Small intestine (tissue), 7 donors: ENCODE measurements at regions not wholly inside any gene's neighbourhood (a gene's known extent, or its start where the extent isn't known, plus 50 kb on each side); places are given as distances from the start of the nearest gene placed in this dataset.

Experiments
- DNase-seq, 2 donors: peaks; one replicate each; pipeline versions ENCODE4 v3.0.0 to v3.0.0-alpha.2; 2013
- FAIRE-seq: peaks from 2 replicates; lab custom pipeline; 2012; peaks lifted over from hg19 to GRCh38; lab: Jason Lieb, UNC
- H3K27ac ChIP-seq, 3 donors: one replicate each; pipeline ENCODE4 v1.5.1; 2013; ENCODE audit warnings: low read length in 2 of 3, mild to moderate bottlenecking in 2 of 3, control low read depth in 1 of 3, inconsistent platforms in 1 of 3, low read depth in 1 of 3, moderate library complexity in 1 of 3
- H3K27me3 ChIP-seq, 3 donors: one replicate each; pipeline ENCODE4 v1.6.1; 2013; ENCODE audit warnings: low read length in 3 of 3, inconsistent platforms in 1 of 3; ENCODE audit not compliant: control insufficient read depth in 3 of 3, insufficient read depth in 3 of 3
- H3K36me3 ChIP-seq, 3 donors: one replicate each; pipeline ENCODE4 v1.6.1; 2013; ENCODE audit warnings: low read length in 3 of 3, inconsistent platforms in 1 of 3, low read depth in 1 of 3, mild to moderate bottlenecking in 1 of 3, moderate library complexity in 1 of 3; ENCODE audit not compliant: control insufficient read depth in 3 of 3, insufficient read depth in 2 of 3
- H3K4me1 ChIP-seq, 3 donors: one replicate each; pipeline ENCODE4 v1.6.1; 2013; ENCODE audit warnings: low read length in 2 of 3, inconsistent platforms in 1 of 3, low read depth in 1 of 3, mild to moderate bottlenecking in 1 of 3, moderate library complexity in 1 of 3; ENCODE audit not compliant: control insufficient read depth in 3 of 3, insufficient read depth in 2 of 3
- H3K4me3 ChIP-seq, 3 donors: one replicate each; pipeline ENCODE4 v1.5.1; 2013; ENCODE audit warnings: low read length in 3 of 3, control low read depth in 1 of 3, inconsistent platforms in 1 of 3, low read depth in 1 of 3, mild to moderate bottlenecking in 1 of 3, moderate library complexity in 1 of 3
- H3K9me3 ChIP-seq, 2 donors: one replicate each; pipeline ENCODE4 v1.6.1; 2013; ENCODE audit warnings: low read depth in 1 of 2, low read length in 1 of 2; ENCODE audit not compliant: control insufficient read depth in 2 of 2, insufficient read depth in 1 of 2
- WGBS, 3 donors: extraction: QIAGEN DNeasy Blood & Tissue Kit; methylation state at CpG; one replicate each; pipeline ENCODE4 v1.1.7; 2013; 5-methylcytosine and 5-hydroxymethylcytosine counted together
- donor health status: healthy with polysubstance abuse.
- donor health status: control.
- donor health status: control.
- donor health status: Bipolar disorder and iron deficiency.
- donor health status: healthy.

DNA sequence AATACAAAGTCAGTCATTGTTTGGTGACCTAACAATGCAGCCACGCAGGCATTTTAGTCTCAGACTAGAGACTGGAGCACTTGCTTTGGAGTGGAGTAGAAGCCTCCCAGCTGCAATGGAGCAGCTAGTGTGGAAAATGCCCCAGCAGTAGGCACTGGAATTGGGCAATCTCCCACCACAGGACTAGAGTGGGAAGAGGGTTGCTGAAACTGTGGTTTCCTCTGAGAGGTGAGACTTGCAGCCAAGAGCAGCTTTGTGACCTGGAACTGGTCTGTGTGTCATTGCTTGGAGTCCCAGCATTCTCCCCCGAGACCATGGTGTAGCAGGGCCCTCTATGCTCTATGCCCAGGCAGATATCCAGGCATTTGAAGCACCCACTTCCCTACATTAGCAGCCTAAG, 556.3 kb downstream of the UQCRFS1 start:
- Histone ChIP-seq H3K9me3 (peaks cover 0 to 4% of the 10 kb centered on the region in 2 donors), H3K27ac (no peak overlapping the region), H3K4me1 (no peaks in the 10 kb centered on the region), H3K36me3 (no peaks in the 10 kb centered on the region), H3K27me3 (no peaks in the 10 kb centered on the region), H3K4me3 (no peak overlapping the region)
- no peak for FAIRE-seq
- 53 to 59% (median 57%) methylated on average over 2 of the region's 2 CpGs for WGBS, 3 donors
- DNase-seq = no peak

DNA sequence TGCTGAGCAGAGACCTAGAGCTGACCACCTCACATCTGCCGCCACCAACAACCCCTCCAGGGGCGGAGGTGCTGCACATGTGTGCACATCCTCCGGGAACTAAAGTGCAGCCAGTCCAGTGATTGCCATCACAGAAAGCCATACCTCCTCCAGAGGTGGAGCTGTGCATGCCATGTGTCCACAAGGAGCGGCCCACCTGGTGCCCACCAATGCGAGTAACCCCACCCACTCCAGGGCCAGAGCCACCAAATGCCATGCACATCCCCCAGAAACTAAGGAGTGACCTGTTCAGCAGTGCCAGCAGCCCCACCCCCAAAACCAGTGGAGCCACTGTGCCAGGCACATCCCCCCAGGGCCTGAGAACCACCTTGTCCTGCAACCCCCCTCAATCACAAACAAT, 557.9 kb downstream of the UQCRFS1 start:
- Histone ChIP-seq H3K9me3 (peaks cover 0 to 4% of the 10 kb centered on the region in 2 donors), H3K4me1 (no peaks in the 10 kb centered on the region), H3K36me3 (no peaks in the 10 kb centered on the region), H3K4me3 (no peak overlapping the region), H3K27me3 (no peaks in the 10 kb centered on the region), H3K27ac (no peak overlapping the region)
- DNase-seq (no peak), FAIRE-seq (no peak)
- 91 to 95% (median 95%) methylated on average over 5 of the region's 5 CpGs for WGBS, 3 donors

DNA sequence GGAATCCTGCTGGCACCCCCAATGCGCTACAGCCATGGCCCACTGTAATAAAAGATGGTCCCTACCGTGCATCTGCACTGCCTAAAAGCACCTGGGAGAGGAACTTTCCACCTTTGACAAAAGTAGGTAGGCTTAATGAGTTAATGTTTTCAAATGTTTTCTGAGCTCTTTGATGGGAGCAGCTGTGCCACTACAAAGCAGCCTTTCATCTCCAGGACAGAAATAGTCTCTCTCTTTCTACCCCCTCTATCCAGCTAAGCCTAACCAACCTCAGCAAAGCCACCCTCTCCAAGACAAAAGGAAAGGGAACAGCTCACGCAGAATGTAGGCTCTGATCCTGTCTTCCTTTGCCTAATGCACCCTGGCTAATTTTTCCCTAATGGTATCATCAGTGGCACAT, 560.2 kb downstream of the UQCRFS1 start:
- Histone ChIP-seq H3K4me3 (no peak overlapping the region), H3K27ac (no peak overlapping the region), H3K27me3 (no peaks in the 10 kb centered on the region), H3K4me1 (no peaks in the 10 kb centered on the region), H3K36me3 (no peaks in the 10 kb centered on the region), H3K9me3 (peaks cover 0 to 4% of the 10 kb centered on the region in 2 donors)
- DNase-seq (no peak), FAIRE-seq (no peak)
- WGBS, 3 donors = 58 to 79% (median 59%) methylated on average over 3 of the region's 3 CpGs

- no peaks in the 10 kb centered on the region for H3K9me3 ChIP-seq
- 71 to 76% (median 73%) methylated on average over 6 of the region's 6 CpGs for WGBS, 3 donors
- H3K27ac ChIP-seq = no peak overlapping the region
- H3K36me3 ChIP-seq = no peaks in the 10 kb centered on the region
- no peak for FAIRE-seq
- H3K4me3 ChIP-seq = no peak overlapping the region
- H3K4me1 ChIP-seq = no peaks in the 10 kb centered on the region
- DNase-seq = no peak
- no peaks in the 10 kb centered on the region for H3K27me3 ChIP-seq
Measured at GRCh38 chr19:28646629-28647028, 566.3 kb downstream of the UQCRFS1 start.

DNA sequence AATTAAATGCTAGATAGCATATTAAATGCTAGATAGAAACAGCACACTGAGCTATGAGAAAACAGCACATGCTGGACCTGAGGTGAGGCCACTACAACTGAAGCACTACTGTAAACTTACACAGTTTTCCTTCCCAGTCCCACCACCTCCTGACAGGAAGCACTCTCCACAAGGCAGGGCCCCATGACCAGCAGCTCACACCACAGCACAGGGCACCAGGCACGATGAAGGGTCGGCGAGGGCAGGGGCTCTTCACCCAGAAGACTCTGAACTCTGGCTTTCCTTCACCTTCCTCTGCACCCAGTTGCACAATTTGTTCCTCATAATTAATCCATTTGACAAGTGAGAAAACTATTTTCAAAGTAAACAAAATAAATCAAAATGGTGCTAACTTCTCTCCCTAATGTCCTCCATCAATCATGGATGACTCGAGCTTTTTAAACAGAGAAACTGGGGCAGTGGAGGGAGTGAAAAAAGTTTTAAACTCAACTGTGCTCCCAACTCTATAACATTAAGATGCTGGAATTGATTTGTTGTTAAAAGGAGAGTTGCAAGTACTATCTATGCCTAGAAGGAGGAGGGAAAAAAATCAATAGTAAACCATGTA, 568.7 kb downstream of the UQCRFS1 start:
- Histone ChIP-seq H3K36me3 (no peaks in the 10 kb centered on the region), H3K4me1 (no peaks in the 10 kb centered on the region), H3K4me3 (no peak overlapping the region), H3K9me3 (no peaks in the 10 kb centered on the region), H3K27ac (no peak overlapping the region), H3K27me3 (no peaks in the 10 kb centered on the region)
- FAIRE-seq = no peak
- 39 to 60% (median 49%) methylated on average over 4 of the region's 4 CpGs for WGBS, 3 donors
- no peak for DNase-seq

DNA sequence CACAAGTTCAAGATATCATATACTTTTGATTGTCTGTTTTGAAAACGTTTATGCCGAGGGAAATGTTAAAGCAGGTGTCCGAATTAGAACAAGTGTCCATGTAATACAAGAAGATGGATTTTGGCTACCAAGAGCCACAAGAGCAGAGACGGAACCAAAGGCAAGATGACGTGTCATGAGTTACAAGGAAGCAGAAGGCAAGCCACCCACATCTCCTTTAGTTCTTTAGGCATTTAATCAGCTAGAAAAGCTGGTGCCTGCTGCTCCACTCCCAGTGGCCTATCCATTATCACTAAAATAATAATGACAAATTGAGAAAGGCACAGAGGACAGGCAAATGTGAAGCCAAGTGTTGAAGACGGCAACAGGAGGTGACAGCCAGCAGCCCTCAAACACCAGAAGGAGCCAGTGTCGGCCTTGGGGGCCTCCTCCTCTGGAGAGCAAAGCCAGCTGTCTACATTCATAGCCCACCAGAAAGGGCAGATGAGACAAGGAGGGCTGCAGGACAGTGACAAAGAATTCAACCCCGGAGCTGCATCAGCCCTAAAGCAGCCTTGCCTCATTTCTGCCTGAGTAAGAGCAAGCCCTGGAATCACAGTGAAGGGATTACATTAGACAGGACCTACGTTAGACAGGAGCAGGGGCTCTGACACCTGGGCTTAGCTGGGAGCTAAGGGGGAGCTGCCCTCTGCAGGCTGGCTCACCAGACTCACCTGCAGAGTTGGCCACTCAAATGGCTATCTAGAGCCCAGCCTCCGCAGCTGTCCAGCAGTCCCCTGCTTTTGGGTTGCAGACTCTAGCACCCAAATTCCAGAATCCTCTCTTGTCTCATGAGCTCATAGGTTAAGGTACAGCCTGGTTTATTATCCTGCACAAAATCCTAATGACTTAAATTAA, 569.9 kb downstream of the UQCRFS1 start:
- no peak for FAIRE-seq
- 71 to 73% (median 72%) methylated on average over 10 of the region's 10 CpGs for WGBS, 3 donors
- Histone ChIP-seq H3K4me1 (no peaks in the 10 kb centered on the region), H3K4me3 (no peak overlapping the region), H3K9me3 (no peaks in the 10 kb centered on the region), H3K36me3 (no peaks in the 10 kb centered on the region), H3K27ac (no peak overlapping the region), H3K27me3 (no peaks in the 10 kb centered on the region)
- DNase-seq = no peak

- H3K27me3 ChIP-seq = no peaks in the 10 kb centered on the region
- DNase-seq (no peak), FAIRE-seq (no peak)
- no peaks in the 10 kb centered on the region for H3K36me3 ChIP-seq
- H3K9me3 ChIP-seq = no peaks in the 10 kb centered on the region
- H3K4me1 ChIP-seq = no peaks in the 10 kb centered on the region
- no peak overlapping the region for H3K4me3 ChIP-seq
- H3K27ac ChIP-seq = no peak overlapping the region
- WGBS, 3 donors = 67 to 71% (median 68%) methylated on average over 6 of the region's 6 CpGs
Measured at GRCh38 chr19:28641395-28641794, 571.6 kb downstream of the UQCRFS1 start.

GRCh38 chr19:28640506-28640905, 572.4 kb downstream of the UQCRFS1 start:
- H3K36me3 ChIP-seq = no peaks in the 10 kb centered on the region
- H3K4me3 ChIP-seq = no peak overlapping the region
- no peak overlapping the region for H3K27ac ChIP-seq
- H3K9me3 ChIP-seq = no peaks in the 10 kb centered on the region
- no peaks in the 10 kb centered on the region for H3K4me1 ChIP-seq
- FAIRE-seq (no peak), DNase-seq (no peak)
- WGBS, 3 donors = 64 to 82% (median 68%) methylated on average over 4 of the region's 4 CpGs
- H3K27me3 ChIP-seq = no peaks in the 10 kb centered on the region
